GM20431 (cell line): ENCODE measurements at regions not wholly inside any gene's neighbourhood (a gene's known extent, or its start where the extent isn't known, plus 50 kb on each side); places are given as distances from the start of the nearest gene placed in this dataset.

Experiments
- in situ Hi-C: fragments of 300-500 bp; cut with MseI, MboI; formaldehyde crosslinking; loops from one replicate; pipeline ENCODE4 v1.15.0; 2020; ENCODE audit warnings: low sequenced_read_pairs; ENCODE audit not compliant: unreplicated experiment

- in situ Hi-C loops: no loop called here
Measured at GRCh38 chr5:3929799-3930198, 334.2 kb downstream of the IRX1 start.

- in situ Hi-C loops: no loop called here
Measured at GRCh38 chr5:3931976-3932375, 336.3 kb downstream of the IRX1 start.

DNA sequence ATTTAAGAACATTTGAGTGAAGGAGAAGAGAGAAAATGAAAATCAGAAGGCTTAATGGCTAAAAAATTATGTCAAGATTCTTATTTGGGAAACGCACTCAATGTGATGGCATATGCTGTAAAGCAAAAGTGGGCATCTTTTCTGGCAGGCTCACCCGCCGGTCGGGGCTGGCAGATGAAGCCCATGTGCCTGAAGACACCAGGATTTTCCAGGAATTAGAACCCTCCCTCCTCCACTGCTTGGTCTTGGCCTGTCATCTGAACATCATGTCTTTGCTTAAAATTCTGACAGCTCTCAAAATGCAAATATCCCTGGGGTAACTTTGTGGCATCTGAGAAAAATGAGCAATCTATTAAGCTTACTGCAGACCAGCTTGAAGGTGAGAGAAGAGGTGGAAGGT is 337.9 kb downstream of the IRX1 start:
- in situ Hi-C loops: no loop called here

GRCh38 chr5:3933966-3934365 is 338.3 kb downstream of the IRX1 start:
- in situ Hi-C loops: no loop called here

DNA sequence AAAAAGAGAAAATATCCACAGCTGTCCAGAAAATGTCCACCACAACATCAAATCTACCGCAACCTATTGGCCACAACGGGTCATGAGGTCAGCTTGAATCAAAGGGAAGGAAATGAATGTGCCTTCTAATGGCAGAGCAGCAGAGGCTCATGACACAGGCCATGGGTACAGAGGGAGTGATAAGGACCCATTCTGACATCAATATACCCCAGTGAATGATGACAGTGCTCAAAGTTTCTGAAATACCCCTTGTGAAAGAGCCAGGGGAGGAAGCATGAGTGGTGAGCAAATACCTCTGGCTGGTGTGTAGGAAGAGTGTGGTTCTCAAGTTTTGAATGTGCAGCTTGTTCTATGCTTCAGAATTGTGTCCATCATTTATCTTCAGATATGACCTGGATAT is 348.2 kb downstream of the IRX1 start:
- in situ Hi-C loops: no loop called here

GRCh38 chr5:3944930-3945329 is 349.3 kb downstream of the IRX1 start:
- in situ Hi-C loops: no loop called here

GRCh38 chr5:3948838-3949237 is 353.2 kb downstream of the IRX1 start:
- in situ Hi-C loops: no loop called here

- in situ Hi-C loops: no loop called here
Measured at GRCh38 chr5:3954199-3954598, 358.6 kb downstream of the IRX1 start.

DNA sequence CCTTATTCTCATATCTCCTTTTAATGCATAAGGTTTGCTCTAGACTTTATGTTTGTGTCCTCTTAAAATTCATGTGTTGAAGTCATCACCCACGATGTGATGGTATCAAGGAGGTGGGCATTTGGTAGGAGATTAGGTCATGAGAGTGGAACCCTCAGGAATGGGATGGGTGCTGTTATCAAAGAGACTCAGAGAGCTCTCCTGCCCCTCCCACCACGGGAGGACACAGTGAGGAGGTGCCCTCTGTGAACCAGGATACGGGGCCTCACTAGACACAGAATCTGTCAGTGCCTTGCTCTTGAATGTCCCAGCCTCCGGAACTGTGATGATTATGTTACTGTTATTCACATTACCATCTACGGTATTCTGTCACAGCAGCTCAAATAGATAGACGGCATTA is 359.0 kb downstream of the IRX1 start:
- in situ Hi-C loops: no loop called here

GRCh38 chr5:3957658-3958057 is 362.0 kb downstream of the IRX1 start:
- in situ Hi-C loops: no loop called here

DNA sequence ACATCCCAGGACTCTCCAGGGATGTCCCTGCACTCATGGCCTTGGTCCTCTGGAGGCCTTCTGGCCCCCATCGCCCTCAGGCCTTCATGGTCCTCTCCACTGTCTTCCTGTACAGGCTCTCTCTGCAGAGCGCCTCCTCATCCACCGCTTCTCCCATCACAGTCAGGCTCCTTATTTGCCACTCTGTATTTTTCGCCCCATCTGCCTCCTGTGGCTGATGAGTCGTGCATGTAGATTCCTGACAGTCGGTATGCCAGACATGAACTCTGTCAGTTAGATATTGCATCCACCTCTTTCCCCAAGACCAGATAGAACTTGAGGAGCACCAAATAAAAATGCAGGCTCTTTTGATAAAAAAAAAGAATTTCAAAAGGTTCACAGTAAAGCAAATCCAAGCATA is 362.8 kb downstream of the IRX1 start:
- in situ Hi-C loops: no loop called here

DNA sequence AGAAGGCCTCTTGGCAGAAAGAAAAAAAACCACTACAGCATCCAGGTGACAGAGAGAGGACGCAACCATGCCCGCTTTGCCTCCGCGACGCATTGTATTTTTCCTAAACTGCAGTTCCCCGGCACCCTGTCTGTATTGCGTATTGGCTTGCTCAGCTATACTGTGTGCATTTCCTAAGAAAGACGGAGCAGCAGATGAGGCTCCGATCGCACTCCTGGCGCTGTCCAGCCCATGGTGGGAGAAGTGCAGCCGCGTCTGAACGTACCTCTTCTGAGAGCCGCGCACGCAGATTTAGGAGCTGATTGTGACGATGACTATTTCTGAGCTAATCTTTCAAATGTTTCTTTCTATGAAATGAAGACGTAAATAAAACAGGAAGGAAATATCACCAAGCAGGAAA is 366.5 kb downstream of the IRX1 start:
- in situ Hi-C loops: no loop called here

DNA sequence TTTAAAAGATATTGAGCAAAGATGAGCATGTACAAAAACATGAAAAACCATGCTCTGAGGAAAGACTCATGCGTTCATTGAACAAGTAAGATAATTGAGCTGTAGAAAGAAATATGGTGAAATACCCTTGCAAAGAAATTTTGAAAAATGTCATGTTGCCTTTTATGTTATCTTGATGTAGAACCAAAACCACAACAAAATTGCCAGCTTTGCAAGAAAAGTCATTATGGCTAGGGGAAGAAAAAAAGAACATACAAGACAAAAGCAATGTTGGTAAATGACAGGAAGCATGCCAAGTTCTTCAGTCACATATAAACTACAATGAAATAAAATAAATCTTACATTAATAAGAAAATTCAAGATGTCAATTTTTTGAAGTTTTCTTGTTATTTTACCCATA is 368.0 kb downstream of the IRX1 start:
- in situ Hi-C loops: no loop called here

DNA sequence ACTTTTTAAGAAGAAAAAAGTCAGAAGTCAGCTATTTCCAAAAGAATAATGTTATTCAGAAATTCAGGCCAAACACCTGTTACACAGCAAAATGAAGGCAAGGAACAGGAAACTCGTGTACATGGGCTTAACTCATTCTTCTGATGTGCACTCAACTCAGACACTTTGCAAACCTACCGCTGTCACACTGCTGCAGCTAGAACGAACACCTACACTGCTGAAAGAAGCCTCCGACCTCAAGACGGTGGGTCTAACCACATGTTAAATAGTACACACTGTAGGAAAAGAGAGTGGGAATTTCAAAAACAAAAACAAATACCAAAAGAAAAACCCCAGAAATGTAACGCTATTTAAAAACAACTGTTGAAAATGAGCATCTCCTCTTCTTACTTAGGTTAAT is 384.5 kb downstream of the IRX1 start:
- in situ Hi-C loops: no loop called here

DNA sequence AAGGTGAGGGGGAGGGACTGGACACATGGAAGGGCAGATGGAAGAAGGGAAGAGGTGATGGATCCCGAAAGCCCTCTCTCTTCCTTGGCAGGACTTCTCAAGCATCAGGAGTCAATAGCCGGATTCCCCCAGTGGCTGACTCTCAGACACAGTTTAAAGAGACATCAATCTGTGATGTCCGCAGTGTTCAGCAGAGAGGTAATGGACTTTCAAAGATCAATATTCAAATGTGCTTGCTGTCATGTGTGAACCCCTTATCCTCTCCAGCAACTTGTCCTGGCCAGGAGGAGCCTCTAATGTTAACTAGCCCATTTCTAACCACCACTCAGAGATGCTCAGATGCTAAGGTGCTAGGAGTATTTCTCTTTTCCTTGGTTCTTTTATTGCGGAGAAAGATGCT is 392.2 kb downstream of the IRX1 start:
- in situ Hi-C loops: no loop called here

DNA sequence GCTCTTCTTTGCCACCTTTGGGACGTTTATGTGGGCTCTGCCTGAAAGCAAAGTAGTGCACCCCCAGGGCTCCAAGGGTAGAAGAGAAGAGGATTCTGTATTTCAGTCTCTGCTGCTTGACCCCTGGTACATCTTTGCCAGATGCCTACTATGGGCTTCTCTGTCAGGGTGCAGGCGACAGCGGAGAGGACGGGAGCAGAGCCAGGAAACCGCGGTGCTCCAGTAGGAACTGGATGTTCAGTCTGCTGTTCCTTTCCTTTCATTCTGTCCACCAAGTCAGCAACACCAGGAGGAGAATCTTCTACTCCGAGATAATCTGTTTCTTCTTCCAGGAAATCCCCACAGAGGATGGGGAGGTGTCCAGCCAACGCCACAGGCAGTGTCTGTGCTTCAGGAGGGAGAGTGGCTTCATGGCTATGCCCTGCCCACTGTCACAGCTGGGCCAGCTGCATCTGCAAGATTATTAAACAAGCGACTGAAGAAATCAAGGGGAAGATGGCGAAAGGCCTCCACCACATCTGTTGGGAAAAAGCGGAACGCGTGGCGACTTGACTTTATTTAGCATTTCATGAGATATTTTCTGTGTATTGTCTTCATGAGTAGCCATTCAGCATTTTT is 398.3 kb downstream of the IRX1 start:
- in situ Hi-C loops: no loop called here

- in situ Hi-C loops: no loop called here
Measured at GRCh38 chr5:3994628-3995027, 399.0 kb downstream of the IRX1 start.

DNA sequence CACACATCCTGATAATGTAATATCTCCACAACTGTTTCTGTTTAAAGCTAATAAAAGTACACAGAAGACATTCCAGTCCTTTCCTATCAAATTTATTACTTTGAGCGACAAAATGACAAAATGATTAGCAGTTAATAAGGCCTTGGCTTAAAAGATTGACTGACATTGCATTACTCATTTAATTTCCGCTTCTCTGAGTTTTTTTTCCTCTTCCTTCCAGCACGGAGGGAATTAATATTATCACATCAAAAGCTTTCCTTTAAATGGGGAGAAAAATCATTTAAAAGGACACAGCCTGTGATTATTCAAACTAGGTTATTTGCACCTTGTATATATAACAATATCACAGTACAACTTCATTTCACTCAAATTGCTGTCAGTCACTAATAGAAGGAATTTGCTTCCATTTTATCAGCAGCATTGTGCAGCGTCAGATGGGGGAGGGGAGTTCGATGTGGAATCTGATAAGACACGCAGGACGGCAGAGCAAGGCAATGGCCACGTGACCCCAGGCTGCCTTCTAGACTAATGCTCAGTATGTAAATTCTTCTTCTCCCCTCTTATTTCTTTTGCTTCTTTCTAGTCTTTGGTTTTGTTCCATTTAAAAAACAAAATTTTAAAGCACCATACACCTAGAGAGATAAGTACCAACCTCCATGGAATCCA is 400.5 kb downstream of the IRX1 start:
- in situ Hi-C loops: no loop called here

GRCh38 chr5:3996707-3997336 is 401.2 kb downstream of the IRX1 start:
- in situ Hi-C loops: no loop called here

GRCh38 chr5:3997670-3998069 is 402.0 kb downstream of the IRX1 start:
- in situ Hi-C loops: no loop called here

DNA sequence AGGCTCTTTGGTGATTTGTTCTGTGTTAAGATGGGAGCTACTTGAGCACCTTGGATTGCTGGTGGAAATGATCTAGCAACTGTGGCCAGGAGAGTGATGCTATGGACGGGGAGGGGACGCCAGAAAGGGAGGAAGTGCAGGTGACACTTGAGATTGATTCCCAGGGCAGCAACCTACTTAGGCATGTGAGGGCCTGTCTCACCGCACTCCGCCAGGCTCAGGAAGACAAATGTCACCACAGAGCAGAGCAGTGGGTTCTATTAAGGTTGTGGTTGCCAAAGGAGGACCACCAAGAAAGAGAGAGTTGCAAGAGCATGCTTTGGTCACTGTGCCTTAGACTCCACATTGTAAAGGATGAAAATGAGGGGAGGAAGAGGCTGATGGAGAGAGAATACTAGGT is 404.3 kb downstream of the IRX1 start:
- in situ Hi-C loops: no loop called here

- in situ Hi-C loops: no loop called here
Measured at GRCh38 chr5:4001004-4001403, 405.4 kb downstream of the IRX1 start.
